A549 (cell line): ENCODE measurements at regions not wholly inside any gene's neighbourhood (a gene's known extent, or its start where the extent isn't known, plus 50 kb on each side); places are given as distances from the start of the nearest gene placed in this dataset.

Experiments used
- ATAC-seq, 2 experiments: fragments of 200-7000 bp in 1 of 2; fragments of >200 bp in 1 of 2; cut with Nextera tagmentation in 1 of 2; cut with Tn5 transposase in 1 of 2; 3 replicates each; pipeline versions ENCODE4 v1.8.0 to v1.9.1; 2018 to 2020; ENCODE audit warnings: mild to moderate bottlenecking in 1 of 2, moderate library complexity in 1 of 2
- CTCF ChIA-PET: fragments of 300-600 bp; sonication (Branson Sonifier 250); formaldehyde crosslinking; extraction: SDS; loops from one replicate; lab custom pipeline; 2021; ENCODE audit warnings: antibody characterized with exemption, inconsistent platforms; lab: Yijun Ruan, JAX
- POLR2A ChIA-PET: fragments of 350-600 bp; formaldehyde crosslinking; extraction: SDS; loops from one replicate; lab custom pipeline; 2021; ENCODE audit warnings: antibody characterized with exemption, inconsistent platforms; lab: Yijun Ruan, JAX
- DNase-seq, 2 experiments: peaks; one replicate each; pipeline versions ENCODE4 v3.0.0 to v3.0.0-alpha.2; 2011 to 2016; ENCODE audit warnings: low read depth in 1 of 2, low spot score in 1 of 2
- FAIRE-seq: peaks from 2 replicates; lab custom pipeline; 2011; peaks lifted over from hg19 to GRCh38; lab: Jason Lieb, UNC
- H3K27ac ChIP-seq, 2 experiments: fragments of >200 bp; sonication (Bioruptor Twin); formaldehyde crosslinking; 3 replicates each; pipeline ENCODE4 v1.5.1; 2016 to 2017
- H3K4me1 ChIP-seq: fragments of >200 bp; sonication (Bioruptor Twin); formaldehyde crosslinking; 3 replicates; pipeline ENCODE4 v1.6.1; 2016
- H3K4me2 ChIP-seq: fragments of >200 bp; sonication (Bioruptor Twin); formaldehyde crosslinking; 3 replicates; pipeline ENCODE4 v1.6.1; 2016
- H3K4me3 ChIP-seq: fragments of >200 bp; sonication (Bioruptor Twin); formaldehyde crosslinking; 3 replicates; pipeline ENCODE4 v1.5.1; 2016
- H3K9me3 ChIP-seq: fragments of >200 bp; sonication (Bioruptor Twin); formaldehyde crosslinking; 3 replicates; pipeline ENCODE4 v1.6.1; 2016
- ATOH8 ChIP-seq: fragments of 250-450 bp; sonication (Bioruptor Pico); IDR thresholded peaks from 2 replicates; pipeline ENCODE4 v1.5.0; 2020; ENCODE audit warnings: low read depth, mild to moderate bottlenecking, moderate library complexity
- CTCF ChIP-seq: fragments of >200 bp; sonication (Bioruptor Twin); formaldehyde crosslinking; IDR thresholded peaks from 3 replicates; pipeline ENCODE4 v1.5.1; 2016
- E2F6 ChIP-seq: IDR thresholded peaks from 2 replicates; pipeline ENCODE4 v1.6.1; 2012; ENCODE audit warnings: low read depth, borderline replicate concordance
- EHF ChIP-seq: fragments of 250-450 bp; sonication (Bioruptor Pico); IDR thresholded peaks from 2 replicates; pipeline ENCODE4 v1.5.0; 2020; ENCODE audit warnings: mild to moderate bottlenecking
- EHMT2 ChIP-seq: fragments of 200-600 bp; sonication (generic); IDR thresholded peaks from 2 replicates; pipeline ENCODE4 v1.6.1; 2016; ENCODE audit warnings: antibody characterized with exemption, low read depth, mild to moderate bottlenecking, moderate library complexity
- ELK1 ChIP-seq: fragments of 150-350 bp; IDR thresholded peaks from 2 replicates; pipeline ENCODE4 v1.6.1; 2014; ENCODE audit warnings: low read depth, mild to moderate bottlenecking, low read length
- ESRRA ChIP-seq: fragments of 150-350 bp; IDR thresholded peaks from 2 replicates; pipeline ENCODE4 v1.6.1; 2014; ENCODE audit warnings: mild to moderate bottlenecking, low read length, borderline replicate concordance
- FOSL2 ChIP-seq, 2 experiments: fragments of 450-650 bp in 1 of 2; fragments of >200 bp in 1 of 2; sonication (Bioruptor Twin) in 1 of 2; formaldehyde crosslinking; IDR thresholded peaks; 2 replicates each; pipeline versions ENCODE4 v1.5.0 to v1.6.1; 2016 to 2020; ENCODE audit warnings: mild to moderate bottlenecking in 1 of 2, moderate library complexity in 1 of 2
- HDAC2 ChIP-seq: fragments of 200-600 bp; sonication (generic); IDR thresholded peaks from 2 replicates; pipeline ENCODE4 v1.6.1; 2016
- HMGXB4 ChIP-seq: fragments of 250-450 bp; sonication (Bioruptor Pico); IDR thresholded peaks from 2 replicates; pipeline ENCODE4 v1.5.0; 2021; ENCODE audit warnings: mild to moderate bottlenecking, moderate library complexity, borderline replicate concordance
- HOXB13 ChIP-seq: fragments of 250-450 bp; sonication (Bioruptor Pico); IDR thresholded peaks from 2 replicates; pipeline ENCODE4 v1.5.0; 2020; ENCODE audit warnings: low read depth, mild to moderate bottlenecking, moderate library complexity
- HOXB5 ChIP-seq: fragments of 250-450 bp; sonication (Bioruptor Pico); IDR thresholded peaks from 2 replicates; pipeline ENCODE4 v1.5.0; 2020; ENCODE audit warnings: mild to moderate bottlenecking, moderate library complexity
- MAX ChIP-seq: IDR thresholded peaks from 2 replicates; pipeline ENCODE4 v1.6.1; 2012
- MYC ChIP-seq: IDR thresholded peaks from 2 replicates; pipeline ENCODE4 v1.6.1; 2012; ENCODE audit warnings: mild to moderate bottlenecking, inconsistent platforms, low read length, improper control_type of control experiment, borderline replicate concordance
- NPAS2 ChIP-seq: fragments of 250-450 bp; sonication (Bioruptor Pico); IDR thresholded peaks from 2 replicates; pipeline ENCODE4 v1.8.0; 2022; ENCODE audit warnings: mild to moderate bottlenecking, moderate library complexity, borderline replicate concordance
- PBX3 ChIP-seq: IDR thresholded peaks from 2 replicates; pipeline ENCODE4 v1.6.1; 2012
- POLR2A ChIP-seq: IDR thresholded peaks from 2 replicates; pipeline ENCODE4 v1.6.1; 2012; ENCODE audit warnings: mild to moderate bottlenecking, low read length
- RARB ChIP-seq: fragments of 250-450 bp; sonication (Bioruptor Pico); IDR thresholded peaks from 2 replicates; pipeline ENCODE4 v1.8.0; 2021; ENCODE audit warnings: mild to moderate bottlenecking, moderate library complexity
- RFX5 ChIP-seq: fragments of 450-650 bp; IDR thresholded peaks from 2 replicates; pipeline ENCODE4 v1.7.1; 2014; ENCODE audit warnings: antibody characterized with exemption, mild to moderate bottlenecking, moderate library complexity
- RNF2 ChIP-seq: fragments of 200-600 bp; sonication (generic); IDR thresholded peaks from 2 replicates; pipeline ENCODE4 v1.6.1; 2016; ENCODE audit warnings: low read depth, mild to moderate bottlenecking, antibody characterized with exemption, moderate library complexity, borderline replicate concordance
- ZC3H11A ChIP-seq: fragments of 450-650 bp; IDR thresholded peaks from 2 replicates; pipeline ENCODE4 v1.6.1; 2014; ENCODE audit warnings: antibody characterized with exemption, mild to moderate bottlenecking
- ZSCAN20 ChIP-seq: fragments of 250-450 bp; sonication (Bioruptor Pico); IDR thresholded peaks from 2 replicates; pipeline ENCODE4 v1.8.0; 2022; ENCODE audit warnings: mild to moderate bottlenecking, moderate library complexity
- whole genome bisulfite sequencing: methylation state at CpG from one replicate; pipeline ENCODE4 v1.1.6; 2017; ENCODE audit errors: missing lambda C conversion rate; 5-methylcytosine and 5-hydroxymethylcytosine counted together

GRCh38 chr9:108296056-108296455, 559.7 kb downstream of the ACTL7B start:
- FAIRE-seq: no peak
- no peak overlapping the region for H3K4me3 ChIP-seq
- no peak for ATAC-seq
- WGBS: 100% methylated on average over 1 of the region's 1 CpG
- no peak overlapping the region for H3K27ac ChIP-seq
- no peak for DNase-seq
- no peaks in the 10 kb centered on the region for H3K9me3 ChIP-seq
- no peaks in the 10 kb centered on the region for H3K4me1 ChIP-seq
- POLR2A ChIA-PET: no interaction called here
- CTCF ChIA-PET: interaction anchor here (1.6 kb wide), 1 partner anchor 24 kb away, joined by 6 read pairs; no protein-coding TSS in a partner anchor
- no peak for TF ChIP-seq NPAS2 (CRISPR knock-in tag)
- no peak for TF ChIP-seq MAX
- no peak for TF ChIP-seq RFX5
- no peak for TF ChIP-seq ATOH8
- no peak for TF ChIP-seq HMGXB4
- no peak for TF ChIP-seq E2F6
- no peak for TF ChIP-seq FOSL2 (IDR thresholded peaks at IDR 0.05)
- no peak for TF ChIP-seq FOSL2 (CRISPR knock-in tag; IDR thresholded peaks at IDR 0.05)
- no peak overlapping the region for H3K4me2 ChIP-seq

- POLR2A ChIA-PET: no interaction called here
- H3K27ac ChIP-seq: no peak overlapping the region
- no peak overlapping the region for H3K4me2 ChIP-seq
- CTCF ChIA-PET: interaction anchor here (1.8 kb wide), 1 partner anchor 8 kb away, joined by 4 read pairs; no protein-coding TSS in a partner anchor
- FAIRE-seq (no peak), ATAC-seq (no peak), DNase-seq (no peak)
- no peak overlapping the region for H3K4me3 ChIP-seq
- no peak for TF ChIP-seq RNF2
- TF ChIP-seq HOXB13 (CRISPR knock-in tag): no peak
- no peak for TF ChIP-seq ESRRA
- no peak for TF ChIP-seq ZC3H11A
- TF ChIP-seq PBX3: no peak
- TF ChIP-seq HOXB5: no peak
- TF ChIP-seq CTCF: no peak
- no peak for TF ChIP-seq POLR2A
- no peak for TF ChIP-seq EHF (CRISPR knock-in tag)
- no peak for TF ChIP-seq EHMT2
- no peak for TF ChIP-seq ELK1
- no peak for TF ChIP-seq RARB (CRISPR knock-in tag)
- TF ChIP-seq HDAC2: no peak
- no peak for TF ChIP-seq ZSCAN20 (CRISPR knock-in tag)
- no peak for TF ChIP-seq MYC
- 76% methylated on average over 2 of the region's 2 CpGs for WGBS
- H3K4me1 ChIP-seq: no peaks in the 10 kb centered on the region
- no peaks in the 10 kb centered on the region for H3K9me3 ChIP-seq
Measured at GRCh38 chr9:108291586-108291932, 564.2 kb downstream of the ACTL7B start.
